ENCODE measurements at regions not wholly inside any gene's neighbourhood (a gene's known extent, or its start where the extent isn't known, plus 50 kb on each side); places are given as distances from the start of the nearest gene placed in this dataset.

GRCh38 chr4:74671080-74671698 lies 123.1 kb downstream of the BTC start:
- ChIA-PET POLR2A (no interaction called here), CTCF (interaction anchor here (0.6 to 11.8 kb wide), 14 partner anchors 9 to 443 kb away, joined by 3 to 175 read pairs (median 4); partner anchors contain the start of gene AREG)
- no peaks in the 10 kb centered on the region for H3K27me3 ChIP-seq (ENCODE audit: control insufficient read depth, insufficient read depth, low read length)
- peak; percentile 58 for TF ChIP-seq CTCF (IDR thresholded peaks at IDR 0.05; ENCODE audit: insufficient read depth, low read depth, low read length)
- no peak for DNase-seq (ENCODE audit: low read depth)
- H3K4me3 ChIP-seq (ENCODE audit: low read depth, low read length), result no peak overlapping the region
- no peaks in the 10 kb centered on the region for H3K36me3 ChIP-seq (ENCODE audit: control insufficient read depth, insufficient read depth, low read length)

- ChIA-PET POLR2A (no interaction called here), CTCF (interaction anchor here (0.7 to 11.8 kb wide), 15 partner anchors 9 to 469 kb away, joined by 3 to 175 read pairs (median 3); partner anchors contain the start of genes AREG and EREG)
- TF ChIP-seq CTCF (IDR thresholded peaks at IDR 0.05; ENCODE audit: insufficient read depth, low read depth, low read length), result no peak
- Histone ChIP-seq H3K27me3 (ENCODE audit: control insufficient read depth, insufficient read depth, low read length) (no peaks in the 10 kb centered on the region), H3K36me3 (ENCODE audit: control insufficient read depth, insufficient read depth, low read length) (no peaks in the 10 kb centered on the region), H3K4me3 (ENCODE audit: low read depth, low read length) (no peak overlapping the region)
- no peak for DNase-seq (ENCODE audit: low read depth)
Observed at GRCh38 chr4:74674750-74675149, 119.6 kb downstream of the BTC start.

GRCh38 chr4:74675673-74676279 lies 118.5 kb downstream of the BTC start:
- Histone ChIP-seq H3K4me3 (ENCODE audit: low read depth, low read length) (no peak overlapping the region), H3K36me3 (ENCODE audit: control insufficient read depth, insufficient read depth, low read length) (no peaks in the 10 kb centered on the region)
- POLR2A ChIA-PET, result no interaction called here

GRCh38 chr4:74682567-74683359 lies 111.6 kb downstream of the BTC start:
- H3K4me3 ChIP-seq (ENCODE audit: low read depth, low read length), result no peak overlapping the region
- ChIA-PET POLR2A (no interaction called here), CTCF (interaction anchor here (1.0 to 2.5 kb wide), 5 partner anchors 12 to 363 kb away, joined by 3 to 13 read pairs (median 3); no protein-coding TSS in a partner anchor)
- TF ChIP-seq CTCF (IDR thresholded peaks at IDR 0.05; ENCODE audit: insufficient read depth, low read depth, low read length), result no peak
- no peaks in the 10 kb centered on the region for H3K27me3 ChIP-seq (ENCODE audit: control insufficient read depth, insufficient read depth, low read length)
- DNase-seq (ENCODE audit: low read depth), result peak; percentile 57
- no peaks in the 10 kb centered on the region for H3K36me3 ChIP-seq (ENCODE audit: control insufficient read depth, insufficient read depth, low read length)

More at GRCh38 chr4:74675673-74676279, 118.5 kb downstream of the BTC start:
- CTCF ChIA-PET, result interaction anchor here (0.6 to 11.8 kb wide), 28 partner anchors 9 to 485 kb away, joined by 3 to 175 read pairs (median 4); partner anchors contain the start of gene EREG
- no peaks in the 10 kb centered on the region for H3K27me3 ChIP-seq (ENCODE audit: control insufficient read depth, insufficient read depth, low read length)
- no peak for DNase-seq (ENCODE audit: low read depth)
- peak; percentile 83 for TF ChIP-seq CTCF (IDR thresholded peaks at IDR 0.05; ENCODE audit: insufficient read depth, low read depth, low read length)

- no peak for DNase-seq (ENCODE audit: low read depth)
- Histone ChIP-seq H3K27me3 (ENCODE audit: control insufficient read depth, insufficient read depth, low read length) (peaks cover 8% of the 10 kb centered on the region), H3K36me3 (ENCODE audit: control insufficient read depth, insufficient read depth, low read length) (no peaks in the 10 kb centered on the region), H3K4me3 (ENCODE audit: low read depth, low read length) (no peak overlapping the region)
- TF ChIP-seq CTCF (IDR thresholded peaks at IDR 0.05; ENCODE audit: insufficient read depth, low read depth, low read length), result no peak
- ChIA-PET CTCF (interaction anchor here (1.6 kb wide), 1 partner anchor 17 kb away, joined by 5 read pairs; no protein-coding TSS in a partner anchor), POLR2A (no interaction called here)
Observed at GRCh38 chr4:74692972-74693371, 101.4 kb downstream of the BTC start.

Data from BJ (cell line).